Epithelial cell of proximal tubule (primary cell): ENCODE measurements at regions not wholly inside any gene's neighbourhood (a gene's known extent, or its start where the extent isn't known, plus 50 kb on each side); places are given as distances from the start of the nearest gene placed in this dataset.

Source experiments
- DNase-seq: peaks from one replicate; pipeline ENCODE4 v3.0.0-alpha.2; 2011; ENCODE audit warnings: low read depth
- H3K4me3 ChIP-seq: 2 replicates; pipeline ENCODE4 v1.5.1; 2011; ENCODE audit warnings: low read depth, mild to moderate bottlenecking, low read length
- CTCF ChIP-seq: conservative IDR thresholded peaks from 2 replicates; pipeline ENCODE4 v1.5.1; 2012; ENCODE audit warnings: low read depth, mild to moderate bottlenecking, low read length

DNA sequence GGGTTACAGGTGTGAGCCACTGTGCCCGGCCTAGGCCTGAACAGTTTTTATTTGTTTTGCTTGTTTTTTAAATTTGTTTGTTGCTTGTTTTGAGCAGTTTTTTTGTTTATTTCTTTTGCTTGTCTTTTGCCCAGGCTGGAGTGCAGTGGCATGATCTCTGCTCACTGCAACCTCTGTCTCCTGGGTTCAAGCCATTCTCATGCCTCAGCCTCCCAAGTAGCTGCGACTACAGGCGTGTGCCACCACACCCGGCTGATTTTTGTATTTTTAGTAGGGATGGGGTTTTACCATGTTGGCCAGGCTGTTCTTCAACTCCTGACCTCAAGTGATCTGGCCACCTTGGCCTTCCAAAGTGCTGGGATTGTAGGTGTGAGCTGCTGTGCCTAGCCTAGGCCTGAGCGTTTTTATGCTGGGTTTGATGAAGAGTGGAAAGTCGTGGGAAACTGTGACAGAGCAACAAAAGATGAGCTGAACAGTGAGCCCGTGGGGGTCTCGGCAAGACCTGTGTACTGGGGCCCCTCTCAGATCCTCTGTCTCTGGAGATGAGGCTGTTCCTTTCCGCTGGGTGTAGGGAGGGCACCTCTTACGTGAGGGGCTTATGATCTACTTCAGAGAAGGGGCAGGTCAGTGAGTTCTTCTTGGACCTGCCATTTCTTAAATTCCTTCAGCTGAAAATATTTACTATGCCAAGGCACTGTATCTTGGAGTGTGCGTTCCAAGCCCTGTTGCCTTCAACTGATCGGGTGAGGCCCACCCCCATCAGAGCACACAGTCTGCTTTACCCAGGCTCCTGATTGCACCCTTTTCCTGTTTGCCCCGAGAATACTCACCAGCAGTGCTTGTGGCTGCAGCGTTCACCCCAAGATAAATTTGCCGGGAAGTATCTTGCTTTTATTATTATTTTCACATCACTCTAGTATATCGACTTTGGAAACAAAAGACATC, 322.1 kb downstream of the SEC14L1 start:
- no peak for TF ChIP-seq CTCF
- H3K4me3 ChIP-seq: no peak overlapping the region
- DNase-seq: no peak

DNA sequence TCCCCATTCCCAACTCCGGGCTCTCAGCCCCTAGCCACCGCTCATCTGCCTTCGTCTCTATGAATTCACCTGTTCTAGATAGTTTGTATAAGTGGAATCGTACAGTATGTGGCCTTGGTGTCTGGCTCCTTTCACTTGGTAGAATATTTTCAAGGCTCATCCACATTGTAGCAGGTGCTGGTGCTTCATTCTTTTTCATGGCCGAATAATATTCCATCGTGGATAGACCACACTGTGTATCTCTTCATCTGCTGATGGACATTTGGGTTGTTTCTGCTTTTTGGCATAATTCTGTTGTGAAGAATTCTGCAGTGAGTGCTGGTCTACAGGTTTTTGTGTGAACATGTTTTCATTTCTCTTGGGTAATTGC, 324.2 kb downstream of the SEC14L1 start:
- TF ChIP-seq CTCF: no peak
- DNase-seq: no peak
- H3K4me3 ChIP-seq: no peak overlapping the region

DNA sequence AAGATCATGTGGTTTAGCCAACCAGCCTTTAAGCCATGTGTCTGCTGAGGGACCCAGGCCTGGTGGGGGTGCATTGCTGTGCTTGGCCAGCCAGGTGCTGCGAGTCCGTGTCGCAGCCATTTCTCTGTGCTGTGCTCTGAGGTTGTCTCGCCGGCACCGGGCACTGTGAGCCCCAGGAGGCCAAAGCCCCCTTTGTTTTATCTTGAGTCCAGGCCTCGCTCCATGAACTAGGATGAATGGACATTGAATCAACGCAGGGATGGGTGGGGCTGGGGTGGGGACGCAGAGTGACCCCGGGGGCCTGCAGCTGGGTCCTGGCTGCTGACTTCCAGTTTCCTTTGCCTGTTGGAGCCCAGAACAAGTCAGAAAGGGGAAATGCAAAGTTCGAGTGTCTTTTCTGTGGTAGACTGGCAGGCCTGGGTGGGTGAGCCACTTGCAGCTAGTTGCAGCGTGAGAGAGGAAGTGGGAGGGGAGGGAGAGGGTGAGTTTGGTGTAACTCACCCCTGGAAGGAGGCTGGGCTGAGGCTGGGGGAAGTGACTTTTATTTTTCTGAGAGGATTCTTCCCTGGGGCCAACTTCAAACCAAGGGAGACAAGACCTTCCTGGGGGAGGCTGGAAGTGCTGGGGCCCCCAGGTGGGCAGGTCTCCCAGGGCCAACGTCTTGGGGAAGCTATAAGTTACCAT, 324.7 kb downstream of the SEC14L1 start:
- H3K4me3 ChIP-seq: no peak overlapping the region
- no peak for DNase-seq
- TF ChIP-seq CTCF: no peak

GRCh38 chr17:77466140-77466539, 325.4 kb downstream of the SEC14L1 start:
- H3K4me3 ChIP-seq: no peak overlapping the region
- TF ChIP-seq CTCF: no peak
- no peak for DNase-seq

DNA sequence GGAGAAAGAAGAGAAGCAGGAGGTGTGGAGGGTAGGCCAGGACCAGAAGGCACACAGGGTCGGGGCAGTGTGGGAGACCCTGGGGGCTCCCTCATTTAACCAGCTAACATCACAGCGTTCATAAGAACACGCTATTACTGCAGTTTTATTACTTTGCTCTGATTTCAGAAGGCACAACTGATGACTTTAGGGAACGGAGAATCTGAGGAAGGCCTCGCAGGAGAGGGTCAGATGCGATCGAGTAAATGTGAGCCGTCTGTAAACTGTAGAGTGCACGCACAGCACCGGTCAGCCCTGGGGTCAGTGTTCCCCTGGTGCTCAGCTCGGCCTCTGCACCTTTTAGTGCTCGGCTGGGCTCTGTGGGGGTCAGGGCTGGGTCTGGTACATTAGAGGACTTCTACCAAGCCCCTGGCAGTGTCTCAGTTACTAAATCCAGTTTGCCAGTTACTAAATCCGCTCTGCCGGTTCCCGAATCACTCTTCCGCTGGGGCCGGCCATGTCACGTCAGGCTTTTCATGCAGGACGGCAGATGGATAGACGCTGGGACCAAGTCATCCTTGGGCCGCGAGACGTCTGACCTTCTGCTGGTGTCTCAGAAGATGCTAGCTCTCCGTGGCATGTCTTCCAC, 325.9 kb downstream of the SEC14L1 start:
- no peak overlapping the region for H3K4me3 ChIP-seq
- DNase-seq: no peak
- TF ChIP-seq CTCF: no peak

DNA sequence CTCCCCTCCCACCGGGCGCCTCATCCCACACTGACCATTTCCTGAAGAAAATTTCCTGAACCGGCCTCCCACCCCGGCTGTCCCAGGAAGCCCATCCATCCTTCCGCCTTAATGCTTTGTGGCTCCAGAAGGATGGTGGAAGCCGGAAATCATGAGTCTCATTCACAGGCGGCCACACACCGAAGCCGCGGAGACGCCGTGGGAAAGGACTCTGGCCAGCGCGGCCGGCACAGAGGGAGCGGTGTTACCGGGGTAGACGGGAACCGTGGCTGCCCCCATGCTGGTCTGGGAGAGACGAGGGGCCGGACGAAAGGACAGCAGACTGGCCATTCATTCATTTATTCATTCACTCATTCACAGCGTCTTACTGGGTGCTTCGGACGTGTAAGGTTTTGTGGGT, 326.8 kb downstream of the SEC14L1 start:
- no peak for DNase-seq
- no peak overlapping the region for H3K4me3 ChIP-seq
- no peak for TF ChIP-seq CTCF
